Osteoblast (primary cell): ENCODE measurements at regions not wholly inside any gene's neighbourhood (a gene's known extent, or its start where the extent isn't known, plus 50 kb on each side); places are given as distances from the start of the nearest gene placed in this dataset.

Experiments used
- DNase-seq: peaks from one replicate; pipeline ENCODE4 v3.0.0; 2011; ENCODE audit warnings: low spot score, mixed read lengths; ENCODE audit not compliant: insufficient read length; ENCODE audit errors: missing footprints
- H2AFZ ChIP-seq: 2 replicates; pipeline ENCODE4 v1.6.0; 2011; ENCODE audit warnings: mild to moderate bottlenecking, low read length
- H3K27ac ChIP-seq: 2 replicates; pipeline ENCODE4 v1.5.1; 2011; ENCODE audit warnings: mild to moderate bottlenecking, low read depth, low read length, moderate library complexity
- H3K27me3 ChIP-seq: 2 replicates; pipeline ENCODE4 v1.6.0; 2012; ENCODE audit warnings: mild to moderate bottlenecking, control low read depth, inconsistent platforms, low read length, moderate library complexity; ENCODE audit not compliant: insufficient read depth
- H3K36me3 ChIP-seq: 2 replicates; pipeline ENCODE4 v1.5.1; 2011; ENCODE audit warnings: mild to moderate bottlenecking, low read length, control low read depth, moderate library complexity; ENCODE audit not compliant: insufficient read depth
- H3K4me1 ChIP-seq: 2 replicates; pipeline ENCODE4 v1.5.1; 2011; ENCODE audit warnings: mild to moderate bottlenecking, low read length, control low read depth, moderate library complexity; ENCODE audit not compliant: insufficient read depth
- H3K4me2 ChIP-seq: 2 replicates; pipeline ENCODE4 v1.6.0; 2011; ENCODE audit warnings: mild to moderate bottlenecking, low read length; ENCODE audit not compliant: insufficient read depth
- H3K4me3 ChIP-seq: fragments of 200-600 bp; sonication (generic); 3 replicates; pipeline ENCODE4 v1.5.1; 2012; ENCODE audit warnings: mild to moderate bottlenecking, low read length, inconsistent platforms; ENCODE audit not compliant: insufficient read depth
- H3K79me2 ChIP-seq: 2 replicates; pipeline ENCODE4 v1.6.0; 2012; ENCODE audit warnings: mild to moderate bottlenecking, low read length, control low read depth, inconsistent platforms; ENCODE audit not compliant: insufficient read depth
- H3K9me3 ChIP-seq: 2 replicates; pipeline ENCODE4 v1.5.1; 2011; ENCODE audit warnings: low read depth, low read length, control low read depth
- H4K20me1 ChIP-seq: 2 replicates; pipeline ENCODE4 v1.6.0; 2012; ENCODE audit warnings: mild to moderate bottlenecking, low read length, control low read depth; ENCODE audit not compliant: insufficient read depth
- CTCF ChIP-seq: IDR thresholded peaks from 2 replicates; pipeline ENCODE4 v1.5.1; 2011; ENCODE audit warnings: mild to moderate bottlenecking, low read depth, low read length, moderate library complexity; ENCODE audit errors: extremely low read depth

- Histone ChIP-seq H3K79me2 (no peaks in the 10 kb centered on the region), H3K9me3 (no peaks in the 10 kb centered on the region), H4K20me1 (no peaks in the 10 kb centered on the region), H3K36me3 (no peaks in the 10 kb centered on the region), H2AFZ (no peak overlapping the region), H3K27ac (no peak overlapping the region), H3K4me3 (no peak overlapping the region), H3K4me2 (no peak overlapping the region), H3K4me1 (no peaks in the 10 kb centered on the region), H3K27me3 (no peaks in the 10 kb centered on the region)
- no peak for TF ChIP-seq CTCF
- no peak for DNase-seq
Observed at GRCh38 chr12:89906178-89906577, 197.5 kb upstream of the ATP2B1 start.

GRCh38 chr12:89901906-89902642 lies 193.4 kb upstream of the ATP2B1 start:
- Histone ChIP-seq H3K4me1 (no peaks in the 10 kb centered on the region), H3K27ac (no peak overlapping the region), H4K20me1 (no peaks in the 10 kb centered on the region), H3K27me3 (no peaks in the 10 kb centered on the region), H3K36me3 (no peaks in the 10 kb centered on the region), H3K79me2 (no peaks in the 10 kb centered on the region), H2AFZ (no peak overlapping the region), H3K4me2 (no peak overlapping the region), H3K4me3 (no peak overlapping the region), H3K9me3 (no peaks in the 10 kb centered on the region)
- no peak for DNase-seq
- TF ChIP-seq CTCF, result no peak

- DNase-seq, result no peak
- no peaks in the 10 kb centered on the region for H3K27me3 ChIP-seq
- H2AFZ ChIP-seq, result no peak overlapping the region
- no peak overlapping the region for H3K4me3 ChIP-seq
- H3K9me3 ChIP-seq, result no peaks in the 10 kb centered on the region
- H3K79me2 ChIP-seq, result no peaks in the 10 kb centered on the region
- no peaks in the 10 kb centered on the region for H3K4me1 ChIP-seq
- H3K27ac ChIP-seq, result no peak overlapping the region
- no peak overlapping the region for H3K4me2 ChIP-seq
- H3K36me3 ChIP-seq, result no peaks in the 10 kb centered on the region
- H4K20me1 ChIP-seq, result no peaks in the 10 kb centered on the region
- TF ChIP-seq CTCF, result no peak
Observed at GRCh38 chr12:89901319-89901718, 192.7 kb upstream of the ATP2B1 start.

- no peaks in the 10 kb centered on the region for H3K79me2 ChIP-seq
- no peaks in the 10 kb centered on the region for H4K20me1 ChIP-seq
- H3K36me3 ChIP-seq, result no peaks in the 10 kb centered on the region
- H3K9me3 ChIP-seq, result no peaks in the 10 kb centered on the region
- H3K4me3 ChIP-seq, result no peak overlapping the region
- H2AFZ ChIP-seq, result no peak overlapping the region
- H3K27me3 ChIP-seq, result no peaks in the 10 kb centered on the region
- no peak for TF ChIP-seq CTCF
- peaks cover 2% of the 10 kb centered on the region for H3K4me1 ChIP-seq
- no peak for DNase-seq
- no peak overlapping the region for H3K27ac ChIP-seq
- no peak overlapping the region for H3K4me2 ChIP-seq
Observed at GRCh38 chr12:89899651-89900050, 191.0 kb upstream of the ATP2B1 start.
